ENCODE measurements at regions not wholly inside any gene's neighbourhood (a gene's known extent, or its start where the extent isn't known, plus 50 kb on each side); places are given as distances from the start of the nearest gene placed in this dataset.

GRCh38 chr7:49244543-49244942 lies 320.2 kb downstream of the CDC14C start:
- Histone ChIP-seq H3K9me3 (replicated peaks) (no peaks in the 10 kb centered on the region; the same call in 1 of the 2 replicates), H3K36me3 (no peaks in the 10 kb centered on the region), H3K27ac (no peak overlapping the region), H3K4me3 (no peak overlapping the region), H3K27me3 (replicated peaks) (no peaks in the 10 kb centered on the region), H3K4me1 (replicated peaks) (no peaks in the 10 kb centered on the region)
- no peak for DNase-seq (ENCODE audit: low read depth in 1 of 2, low spot score in 2 of 2)

- no peaks in the 10 kb centered on the region for H3K4me1 ChIP-seq (replicated peaks)
- no peaks in the 10 kb centered on the region; the same call in 1 of the 2 replicates for H3K9me3 ChIP-seq (replicated peaks)
- no peaks in the 10 kb centered on the region for H3K36me3 ChIP-seq
- no peak for DNase-seq (ENCODE audit: low read depth in 1 of 2, low spot score in 2 of 2)
- H3K27me3 ChIP-seq (replicated peaks): no peaks in the 10 kb centered on the region
- no peak overlapping the region for H3K27ac ChIP-seq
- H3K4me3 ChIP-seq: no peak overlapping the region
Measured at GRCh38 chr7:49245062-49245461, 320.7 kb downstream of the CDC14C start.

GRCh38 chr7:49247759-49248158 lies 323.4 kb downstream of the CDC14C start:
- no peak overlapping the region for H3K27ac ChIP-seq
- H3K4me1 ChIP-seq (replicated peaks): no peaks in the 10 kb centered on the region
- H3K4me3 ChIP-seq: no peak overlapping the region
- DNase-seq (ENCODE audit: low read depth in 1 of 2, low spot score in 2 of 2): no peak
- no peaks in the 10 kb centered on the region for H3K27me3 ChIP-seq (replicated peaks)
- no peaks in the 10 kb centered on the region for H3K36me3 ChIP-seq
- H3K9me3 ChIP-seq (replicated peaks): no peaks in the 10 kb centered on the region; the same call in 1 of the 2 replicates

GRCh38 chr7:49255054-49255453 lies 330.7 kb downstream of the CDC14C start:
- Histone ChIP-seq H3K36me3 (no peaks in the 10 kb centered on the region), H3K27ac (no peak overlapping the region), H3K27me3 (replicated peaks) (no peaks in the 10 kb centered on the region), H3K4me3 (no peak overlapping the region), H3K9me3 (replicated peaks) (no peaks in the 10 kb centered on the region), H3K4me1 (replicated peaks) (no peaks in the 10 kb centered on the region)
- no peak for DNase-seq (ENCODE audit: low read depth in 1 of 2, low spot score in 2 of 2)

GRCh38 chr7:49260538-49260937 lies 336.2 kb downstream of the CDC14C start:
- no peak for DNase-seq (ENCODE audit: low read depth in 1 of 2, low spot score in 2 of 2)
- no peak overlapping the region for H3K27ac ChIP-seq
- no peaks in the 10 kb centered on the region for H3K9me3 ChIP-seq (replicated peaks)
- H3K4me3 ChIP-seq: no peak overlapping the region
- H3K4me1 ChIP-seq (replicated peaks): no peaks in the 10 kb centered on the region
- H3K27me3 ChIP-seq (replicated peaks): no peaks in the 10 kb centered on the region
- H3K36me3 ChIP-seq: no peaks in the 10 kb centered on the region

GRCh38 chr7:49261928-49262327 lies 337.6 kb downstream of the CDC14C start:
- H3K9me3 ChIP-seq (replicated peaks): no peaks in the 10 kb centered on the region; the same call in 1 of the 2 replicates
- H3K4me1 ChIP-seq (replicated peaks): no peaks in the 10 kb centered on the region
- H3K4me3 ChIP-seq: no peak overlapping the region
- DNase-seq (ENCODE audit: low read depth in 1 of 2, low spot score in 2 of 2): no peak
- H3K36me3 ChIP-seq: no peaks in the 10 kb centered on the region
- no peaks in the 10 kb centered on the region for H3K27me3 ChIP-seq (replicated peaks)
- no peak overlapping the region for H3K27ac ChIP-seq

- no peaks in the 10 kb centered on the region; the same call in 1 of the 2 replicates for H3K9me3 ChIP-seq (replicated peaks)
- no peak overlapping the region for H3K4me3 ChIP-seq
- no peak overlapping the region for H3K27ac ChIP-seq
- H3K4me1 ChIP-seq (replicated peaks): no peaks in the 10 kb centered on the region
- no peaks in the 10 kb centered on the region for H3K36me3 ChIP-seq
- no peak for DNase-seq (ENCODE audit: low read depth in 1 of 2, low spot score in 2 of 2)
- no peaks in the 10 kb centered on the region for H3K27me3 ChIP-seq (replicated peaks)
Measured at GRCh38 chr7:49264530-49264929, 340.2 kb downstream of the CDC14C start.

- Histone ChIP-seq H3K4me1 (replicated peaks) (no peaks in the 10 kb centered on the region), H3K4me3 (no peak overlapping the region), H3K27ac (no peak overlapping the region), H3K9me3 (replicated peaks) (no peaks in the 10 kb centered on the region), H3K27me3 (replicated peaks) (no peaks in the 10 kb centered on the region), H3K36me3 (no peaks in the 10 kb centered on the region)
- DNase-seq (ENCODE audit: low read depth in 1 of 2, low spot score in 2 of 2): no peak
Measured at GRCh38 chr7:49273897-49274296, 349.6 kb downstream of the CDC14C start.

- no peaks in the 10 kb centered on the region for H3K36me3 ChIP-seq
- H3K4me1 ChIP-seq (replicated peaks): no peaks in the 10 kb centered on the region
- H3K9me3 ChIP-seq (replicated peaks): no peaks in the 10 kb centered on the region
- H3K27ac ChIP-seq: no peak overlapping the region
- DNase-seq (ENCODE audit: low read depth in 1 of 2, low spot score in 2 of 2): no peak
- H3K27me3 ChIP-seq (replicated peaks): no peaks in the 10 kb centered on the region
- no peak overlapping the region for H3K4me3 ChIP-seq
Measured at GRCh38 chr7:49279891-49280290, 355.5 kb downstream of the CDC14C start.

- Histone ChIP-seq H3K4me3 (no peak overlapping the region), H3K36me3 (no peaks in the 10 kb centered on the region), H3K4me1 (replicated peaks) (no peaks in the 10 kb centered on the region), H3K27ac (no peak overlapping the region), H3K27me3 (replicated peaks) (no peaks in the 10 kb centered on the region), H3K9me3 (replicated peaks) (no peaks in the 10 kb centered on the region; the same call in 1 of the 2 replicates)
- DNase-seq (ENCODE audit: low read depth in 1 of 2, low spot score in 2 of 2): no peak
Measured at GRCh38 chr7:49287653-49288052, 363.3 kb downstream of the CDC14C start.

GRCh38 chr7:49294611-49295010 lies 370.3 kb downstream of the CDC14C start:
- Histone ChIP-seq H3K4me1 (replicated peaks) (no peaks in the 10 kb centered on the region), H3K9me3 (replicated peaks) (no peaks in the 10 kb centered on the region), H3K4me3 (no peak overlapping the region), H3K27me3 (replicated peaks) (no peaks in the 10 kb centered on the region), H3K36me3 (no peaks in the 10 kb centered on the region), H3K27ac (no peak overlapping the region)
- DNase-seq (ENCODE audit: low read depth in 1 of 2, low spot score in 2 of 2): no peak

GRCh38 chr7:49295146-49295545 lies 370.8 kb downstream of the CDC14C start:
- H3K27me3 ChIP-seq (replicated peaks): no peaks in the 10 kb centered on the region
- H3K36me3 ChIP-seq: no peaks in the 10 kb centered on the region
- no peak overlapping the region for H3K4me3 ChIP-seq
- H3K4me1 ChIP-seq (replicated peaks): no peaks in the 10 kb centered on the region
- H3K9me3 ChIP-seq (replicated peaks): no peaks in the 10 kb centered on the region
- DNase-seq (ENCODE audit: low read depth in 1 of 2, low spot score in 2 of 2): no peak
- H3K27ac ChIP-seq: no peak overlapping the region

GRCh38 chr7:49297958-49298357 lies 373.6 kb downstream of the CDC14C start:
- Histone ChIP-seq H3K9me3 (replicated peaks) (no peaks in the 10 kb centered on the region), H3K36me3 (no peaks in the 10 kb centered on the region), H3K27ac (no peak overlapping the region), H3K4me3 (no peak overlapping the region), H3K4me1 (replicated peaks) (no peaks in the 10 kb centered on the region), H3K27me3 (replicated peaks) (no peaks in the 10 kb centered on the region)
- DNase-seq (ENCODE audit: low read depth in 1 of 2, low spot score in 2 of 2): no peak

GRCh38 chr7:49308787-49309186 lies 384.4 kb downstream of the CDC14C start:
- no peaks in the 10 kb centered on the region for H3K9me3 ChIP-seq (replicated peaks)
- no peaks in the 10 kb centered on the region for H3K36me3 ChIP-seq
- no peak overlapping the region for H3K4me3 ChIP-seq
- H3K27ac ChIP-seq: no peak overlapping the region
- H3K4me1 ChIP-seq (replicated peaks): no peaks in the 10 kb centered on the region
- DNase-seq (ENCODE audit: low read depth in 1 of 2, low spot score in 2 of 2): no peak
- H3K27me3 ChIP-seq (replicated peaks): no peaks in the 10 kb centered on the region

GRCh38 chr7:49320083-49320482 lies 395.7 kb downstream of the CDC14C start:
- Histone ChIP-seq H3K27me3 (replicated peaks) (no peaks in the 10 kb centered on the region), H3K9me3 (replicated peaks) (no peaks in the 10 kb centered on the region)

More at GRCh38 chr7:49320083-49320482, 395.7 kb downstream of the CDC14C start:
- H3K27ac ChIP-seq: no peak overlapping the region
- no peaks in the 10 kb centered on the region for H3K36me3 ChIP-seq
- H3K4me3 ChIP-seq: no peak overlapping the region
- no peaks in the 10 kb centered on the region for H3K4me1 ChIP-seq (replicated peaks)
- no peak for DNase-seq (ENCODE audit: low read depth in 1 of 2, low spot score in 2 of 2)
